ENCODE measurements at regions not wholly inside any gene's neighbourhood (a gene's known extent, or its start where the extent isn't known, plus 50 kb on each side); places are given as distances from the start of the nearest gene placed in this dataset.

DNA sequence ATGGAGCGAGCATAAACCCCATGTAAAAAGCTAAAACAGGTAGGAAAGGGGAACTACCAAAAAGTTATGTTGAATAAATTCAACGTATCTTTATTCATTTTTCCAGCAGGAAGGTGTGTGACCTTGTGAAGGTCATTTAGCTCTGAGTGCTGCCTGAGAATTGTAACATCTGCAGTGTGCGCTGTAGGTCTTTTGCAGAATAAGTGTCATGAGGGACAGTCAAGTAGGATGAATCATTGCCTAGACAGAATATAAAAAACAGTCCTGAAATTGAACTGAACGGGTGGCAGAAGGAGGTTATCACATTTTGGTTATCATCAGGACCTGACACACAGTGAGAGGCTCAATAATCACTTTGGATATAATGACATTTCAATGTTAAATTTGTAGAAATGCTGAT, 334.8 kb upstream of the NOVA1 start:
- Histone ChIP-seq H3K4me1 (ENCODE audit: control insufficient read depth in 1 of 2, low read depth in 2 of 2) (no peaks in the 10 kb centered on the region), H3K27ac (no peak overlapping the region), H3K9me3 (no peaks in the 10 kb centered on the region), H3K4me3 (no peak overlapping the region), H3K36me3 (no peaks in the 10 kb centered on the region), H3K27me3 (replicated peaks; ENCODE audit: insufficient read depth) (no peaks in the 10 kb centered on the region)
- DNase-seq (ENCODE audit: low spot score) = no peak
- ATAC-seq (ENCODE audit: insufficient number of reproducible peaks, low FRiP score, low read depth) = no peak
- TF ChIP-seq, protein P1, sequence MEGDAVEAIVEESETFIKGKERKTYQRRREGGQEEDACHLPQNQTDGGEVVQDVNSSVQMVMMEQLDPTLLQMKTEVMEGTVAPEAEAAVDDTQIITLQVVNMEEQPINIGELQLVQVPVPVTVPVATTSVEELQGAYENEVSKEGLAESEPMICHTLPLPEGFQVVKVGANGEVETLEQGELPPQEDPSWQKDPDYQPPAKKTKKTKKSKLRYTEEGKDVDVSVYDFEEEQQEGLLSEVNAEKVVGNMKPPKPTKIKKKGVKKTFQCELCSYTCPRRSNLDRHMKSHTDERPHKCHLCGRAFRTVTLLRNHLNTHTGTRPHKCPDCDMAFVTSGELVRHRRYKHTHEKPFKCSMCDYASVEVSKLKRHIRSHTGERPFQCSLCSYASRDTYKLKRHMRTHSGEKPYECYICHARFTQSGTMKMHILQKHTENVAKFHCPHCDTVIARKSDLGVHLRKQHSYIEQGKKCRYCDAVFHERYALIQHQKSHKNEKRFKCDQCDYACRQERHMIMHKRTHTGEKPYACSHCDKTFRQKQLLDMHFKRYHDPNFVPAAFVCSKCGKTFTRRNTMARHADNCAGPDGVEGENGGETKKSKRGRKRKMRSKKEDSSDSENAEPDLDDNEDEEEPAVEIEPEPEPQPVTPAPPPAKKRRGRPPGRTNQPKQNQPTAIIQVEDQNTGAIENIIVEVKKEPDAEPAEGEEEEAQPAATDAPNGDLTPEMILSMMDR (IDR thresholded peaks at IDR 0.05) = no peak

DNA sequence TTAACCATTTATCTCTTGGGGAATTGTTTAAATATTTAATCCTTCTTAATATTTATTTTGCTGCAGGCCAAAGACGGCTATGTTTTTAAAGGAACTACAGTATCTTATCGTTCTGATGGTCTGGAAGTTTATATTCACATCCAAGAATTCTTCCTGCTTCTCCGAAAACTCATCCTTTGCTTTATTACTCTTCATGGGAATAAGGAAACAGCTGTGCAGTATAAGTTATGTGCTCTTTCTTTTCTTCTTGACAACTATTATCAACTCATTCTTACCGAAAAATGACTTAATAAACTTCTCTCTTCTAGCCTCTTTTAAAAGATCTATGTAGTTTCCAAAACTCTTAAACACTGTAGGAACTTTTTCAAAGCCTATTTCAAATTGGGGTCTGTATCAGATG, 335.6 kb upstream of the NOVA1 start:
- Histone ChIP-seq H3K4me1 (ENCODE audit: control insufficient read depth in 1 of 2, low read depth in 2 of 2) (no peaks in the 10 kb centered on the region), H3K36me3 (no peaks in the 10 kb centered on the region), H3K27me3 (replicated peaks; ENCODE audit: insufficient read depth) (no peaks in the 10 kb centered on the region), H3K9me3 (no peaks in the 10 kb centered on the region), H3K27ac (no peak overlapping the region), H3K4me3 (no peak overlapping the region)
- DNase-seq (ENCODE audit: low spot score) = no peak
- TF ChIP-seq, protein P1 (IDR thresholded peaks at IDR 0.05) = no peak
- ATAC-seq (ENCODE audit: insufficient number of reproducible peaks, low FRiP score, low read depth) = no peak

DNA sequence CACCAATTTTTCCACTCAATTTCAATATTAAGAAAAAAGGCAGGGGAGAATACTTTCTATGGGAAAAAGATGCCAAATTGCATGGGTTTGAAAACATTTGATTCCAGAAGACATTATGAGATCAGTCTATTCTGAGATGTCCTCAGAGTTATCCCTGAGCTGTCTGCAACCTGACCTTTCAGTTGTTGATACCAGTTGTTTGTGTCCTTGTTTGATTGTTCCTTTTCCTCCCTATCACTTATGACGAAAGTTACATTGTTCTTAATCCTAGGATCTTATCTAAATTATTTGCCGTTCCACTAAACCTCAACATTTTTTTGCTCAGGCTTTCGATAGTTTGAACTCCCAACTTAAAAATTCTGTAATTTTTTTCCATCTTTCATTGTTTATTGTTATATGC, 336.3 kb upstream of the NOVA1 start:
- no peak for ATAC-seq (ENCODE audit: insufficient number of reproducible peaks, low FRiP score, low read depth)
- no peaks in the 10 kb centered on the region for H3K9me3 ChIP-seq
- H3K36me3 ChIP-seq = no peaks in the 10 kb centered on the region
- H3K27me3 ChIP-seq (replicated peaks; ENCODE audit: insufficient read depth) = no peaks in the 10 kb centered on the region
- H3K27ac ChIP-seq = no peak overlapping the region
- no peak overlapping the region for H3K4me3 ChIP-seq
- H3K4me1 ChIP-seq (ENCODE audit: control insufficient read depth in 1 of 2, low read depth in 2 of 2) = no peaks in the 10 kb centered on the region
- no peak for DNase-seq (ENCODE audit: low spot score)
- TF ChIP-seq, protein P1 (IDR thresholded peaks at IDR 0.05) = no peak

DNA sequence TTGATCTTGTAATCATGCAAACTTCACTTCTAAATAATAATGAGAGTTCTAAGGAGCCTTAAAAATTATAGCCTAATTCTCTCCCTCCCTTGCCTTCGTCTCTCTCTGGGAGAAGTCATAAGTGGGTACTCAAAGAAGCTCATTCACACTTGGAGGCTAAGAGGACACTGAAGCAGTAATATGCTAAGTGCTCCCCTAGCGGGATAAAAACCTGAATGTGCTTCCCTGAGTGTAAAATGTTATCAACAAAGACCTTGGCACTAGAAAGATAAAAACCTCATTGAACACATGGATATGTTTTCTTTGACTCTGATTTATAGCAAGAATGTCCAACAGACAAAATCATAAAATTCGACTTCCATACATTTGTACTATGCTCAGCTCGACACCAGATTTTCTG, 337.9 kb upstream of the NOVA1 start:
- Histone ChIP-seq H3K36me3 (no peaks in the 10 kb centered on the region), H3K27ac (no peak overlapping the region), H3K27me3 (replicated peaks; ENCODE audit: insufficient read depth) (no peaks in the 10 kb centered on the region), H3K4me3 (no peak overlapping the region), H3K4me1 (ENCODE audit: control insufficient read depth in 1 of 2, low read depth in 2 of 2) (no peaks in the 10 kb centered on the region), H3K9me3 (no peaks in the 10 kb centered on the region)
- DNase-seq (ENCODE audit: low spot score) (no peak), ATAC-seq (ENCODE audit: insufficient number of reproducible peaks, low FRiP score, low read depth) (no peak)
- TF ChIP-seq, protein P1 (IDR thresholded peaks at IDR 0.05) = no peak

DNA sequence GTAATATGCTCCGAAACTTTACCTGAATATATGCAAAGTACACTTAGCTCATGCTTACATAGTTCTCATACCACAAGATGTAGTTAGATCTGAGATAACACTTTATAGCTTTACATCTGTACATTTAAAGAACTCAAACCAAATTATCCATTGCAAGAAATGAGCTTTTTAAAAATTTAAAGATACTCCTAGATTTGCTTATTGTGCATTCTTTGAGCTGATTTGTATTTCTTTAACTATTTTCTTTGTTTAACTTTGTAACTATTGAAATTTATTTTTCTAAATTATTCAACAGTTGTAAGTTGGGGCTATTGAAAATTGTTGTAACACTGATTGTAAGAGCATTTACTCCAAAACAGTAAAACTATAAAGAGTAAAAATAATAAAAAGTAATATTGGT, 340.2 kb upstream of the NOVA1 start:
- Histone ChIP-seq H3K27ac (no peak overlapping the region), H3K36me3 (no peaks in the 10 kb centered on the region), H3K9me3 (no peaks in the 10 kb centered on the region), H3K27me3 (replicated peaks; ENCODE audit: insufficient read depth) (no peaks in the 10 kb centered on the region), H3K4me1 (ENCODE audit: control insufficient read depth in 1 of 2, low read depth in 2 of 2) (no peaks in the 10 kb centered on the region), H3K4me3 (no peak overlapping the region)
- ATAC-seq (ENCODE audit: insufficient number of reproducible peaks, low FRiP score, low read depth) (no peak), DNase-seq (ENCODE audit: low spot score) (no peak)
- TF ChIP-seq, protein P1 (IDR thresholded peaks at IDR 0.05) = no peak
